GM03348 (cell line): ENCODE measurements at regions not wholly inside any gene's neighbourhood (a gene's known extent, or its start where the extent isn't known, plus 50 kb on each side); places are given as distances from the start of the nearest gene placed in this dataset.

Experiments used
- DNase-seq: peaks from one replicate; pipeline ENCODE4 v3.0.0; 2012; ENCODE audit warnings: low spot score

DNA sequence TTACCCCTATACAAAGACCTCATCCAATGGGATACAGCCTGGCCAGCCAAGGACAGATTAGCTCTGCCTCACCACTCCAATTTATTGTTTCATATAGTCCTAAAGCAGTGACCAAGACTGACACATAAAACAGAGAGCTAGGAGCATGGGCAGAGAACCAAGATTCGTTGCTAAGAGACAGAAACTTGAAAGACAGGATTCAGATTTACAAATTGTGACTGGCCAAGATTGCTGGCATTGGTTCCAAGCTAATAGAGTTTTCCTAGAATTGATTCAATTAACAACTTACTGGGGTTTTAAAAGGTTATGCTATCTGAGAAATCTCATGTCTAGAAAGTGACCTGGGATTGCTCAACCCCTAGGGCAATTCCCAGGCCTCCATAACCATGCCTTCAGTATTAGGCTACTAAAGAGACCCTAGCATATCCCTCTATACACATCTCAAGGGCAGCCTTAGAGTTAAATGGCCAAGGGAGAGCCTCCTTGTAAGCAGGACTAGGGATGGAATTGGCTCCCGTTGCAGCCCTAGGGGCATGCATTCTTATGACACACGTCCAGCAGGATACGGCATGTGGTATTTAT lies 75.6 kb downstream of the ICOS start:
- no peak for DNase-seq

DNA sequence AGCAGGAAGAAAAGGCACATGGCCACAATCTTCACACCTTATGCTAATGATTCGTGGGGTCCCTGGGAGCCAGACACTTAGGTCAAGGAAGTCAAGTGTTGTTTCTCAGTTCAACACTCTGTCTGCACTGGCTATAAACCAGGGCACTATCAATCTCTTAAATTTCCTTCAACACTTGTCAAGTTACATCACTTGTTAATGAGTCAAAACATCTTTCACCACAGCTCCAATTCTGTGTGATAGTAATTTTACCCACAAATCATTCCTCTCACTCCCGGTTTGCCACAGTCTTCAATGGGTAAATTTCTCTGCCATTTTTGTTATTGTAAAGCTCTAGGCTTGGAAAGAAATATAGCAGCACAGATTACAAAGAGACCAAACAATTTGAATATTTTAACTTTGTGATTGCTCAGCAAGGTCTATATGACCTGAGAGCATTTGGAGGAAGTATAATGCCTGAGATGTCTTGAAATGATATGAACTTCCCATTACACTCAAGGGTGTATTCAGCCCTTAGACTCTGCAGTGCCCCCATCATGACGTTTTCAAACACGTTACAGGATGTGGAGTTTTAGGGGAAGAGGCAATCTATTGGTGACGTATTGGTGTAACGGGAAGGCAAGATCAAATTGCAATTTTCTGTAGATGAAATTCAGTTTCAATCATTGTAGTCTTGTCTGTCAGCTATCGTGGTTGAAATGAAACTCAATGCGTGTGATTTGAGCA lies 78.7 kb downstream of the ICOS start:
- DNase-seq = no peak

DNA sequence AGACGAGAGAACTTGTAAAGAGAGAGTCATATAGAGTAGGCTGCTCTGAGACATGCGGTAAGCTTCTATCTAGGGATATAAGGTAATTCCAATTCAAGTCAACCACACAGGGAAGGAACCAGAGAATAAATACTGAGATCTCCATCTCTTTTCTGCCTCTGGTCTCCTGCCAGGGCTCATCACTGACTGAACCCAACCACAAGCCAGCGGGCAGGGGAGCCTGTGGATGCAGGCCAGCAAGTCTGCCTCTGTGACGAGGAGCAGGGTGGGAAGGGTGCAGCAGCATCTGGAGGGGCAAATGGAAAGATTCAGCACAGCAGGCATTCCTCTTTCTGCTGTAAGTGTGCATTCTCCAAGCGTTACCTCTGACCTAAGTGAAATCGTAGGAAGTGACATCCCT lies 82.2 kb downstream of the ICOS start:
- no peak for DNase-seq

DNA sequence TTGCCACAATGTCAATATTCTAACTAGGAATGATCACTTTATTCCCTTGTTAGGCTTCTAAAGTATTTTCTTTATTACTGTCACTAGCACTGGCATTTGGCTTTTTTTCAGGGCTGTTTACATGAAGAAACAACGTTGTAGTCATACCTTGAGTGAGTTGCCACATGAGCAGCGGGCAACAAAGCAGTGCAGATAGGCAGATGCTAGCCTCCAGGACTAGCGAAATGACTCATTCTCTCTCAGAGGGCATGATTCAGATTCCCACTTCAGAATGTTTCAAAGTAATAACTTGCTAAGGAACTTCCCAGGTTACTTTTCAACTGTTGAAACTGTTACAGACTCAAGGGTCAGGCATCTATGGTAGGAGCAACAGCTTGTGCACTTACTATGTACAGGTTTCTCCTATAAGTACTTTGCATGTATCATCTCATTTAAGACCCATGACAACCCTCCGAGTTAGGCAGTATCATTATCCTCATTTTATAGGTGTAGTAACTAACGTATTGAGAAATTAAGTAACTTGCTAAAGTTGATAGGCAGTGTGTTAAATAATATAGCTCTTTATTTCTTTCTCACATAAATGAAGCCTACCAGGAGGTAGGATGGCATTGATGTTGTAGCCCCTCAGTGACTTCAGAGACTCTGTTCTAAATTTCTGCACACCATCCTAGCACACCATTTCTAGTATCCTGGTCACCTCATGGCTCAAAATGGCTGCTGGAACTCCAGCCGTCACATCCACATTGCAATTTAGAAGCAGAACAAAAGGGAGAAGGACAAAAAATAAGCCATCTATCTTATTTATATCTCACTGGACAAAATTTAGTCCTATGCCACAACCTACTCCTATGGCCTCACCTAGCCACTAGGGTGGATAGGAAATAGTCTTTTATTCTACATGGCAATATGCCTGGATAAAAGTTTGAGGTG lies 83.3 kb downstream of the ICOS start:
- peak; percentile 12 for DNase-seq

GRCh38 chr2:204021290-204022081 lies 84.9 kb downstream of the ICOS start:
- DNase-seq = no peak

GRCh38 chr2:204022550-204022949 lies 86.0 kb downstream of the ICOS start:
- DNase-seq = no peak

DNA sequence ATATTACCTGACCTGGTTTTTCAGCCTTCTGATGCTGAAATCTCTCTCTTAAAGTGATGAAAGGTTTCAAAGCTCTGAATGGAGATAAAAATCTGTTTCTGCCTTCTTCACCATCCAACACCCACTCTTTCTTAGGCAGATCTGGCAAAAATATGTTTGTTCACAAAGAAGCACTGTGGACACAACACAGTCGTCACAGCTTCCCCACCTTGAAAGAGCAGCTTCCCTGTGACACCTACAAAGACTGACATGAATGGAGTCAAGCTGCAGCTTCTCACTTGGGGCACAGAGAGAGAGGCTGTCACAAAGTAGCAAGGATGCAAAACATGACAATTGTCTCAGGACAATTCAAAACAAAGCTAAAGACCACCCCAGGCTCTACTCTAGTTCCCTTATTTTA lies 86.5 kb downstream of the ICOS start:
- DNase-seq = no peak

DNA sequence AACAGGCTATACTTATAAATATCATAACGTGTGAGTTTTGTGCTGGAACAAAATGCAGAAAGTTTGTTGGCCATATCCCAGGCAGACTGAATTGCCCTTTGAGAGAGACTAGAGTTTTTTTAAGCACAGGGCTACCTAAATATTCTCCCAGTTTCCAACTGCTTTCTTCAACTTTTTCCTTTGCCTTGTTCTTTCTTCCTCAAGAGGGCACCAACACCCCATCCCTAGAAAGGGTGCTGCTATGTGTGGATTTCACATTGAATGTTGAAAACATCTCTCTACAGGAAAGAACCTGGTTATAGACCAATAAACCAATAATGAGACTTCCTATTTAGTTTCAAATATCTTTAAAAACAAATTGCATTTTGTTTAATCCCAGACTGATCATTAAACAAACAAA lies 87.9 kb downstream of the ICOS start:
- DNase-seq = peak; percentile 47

DNA sequence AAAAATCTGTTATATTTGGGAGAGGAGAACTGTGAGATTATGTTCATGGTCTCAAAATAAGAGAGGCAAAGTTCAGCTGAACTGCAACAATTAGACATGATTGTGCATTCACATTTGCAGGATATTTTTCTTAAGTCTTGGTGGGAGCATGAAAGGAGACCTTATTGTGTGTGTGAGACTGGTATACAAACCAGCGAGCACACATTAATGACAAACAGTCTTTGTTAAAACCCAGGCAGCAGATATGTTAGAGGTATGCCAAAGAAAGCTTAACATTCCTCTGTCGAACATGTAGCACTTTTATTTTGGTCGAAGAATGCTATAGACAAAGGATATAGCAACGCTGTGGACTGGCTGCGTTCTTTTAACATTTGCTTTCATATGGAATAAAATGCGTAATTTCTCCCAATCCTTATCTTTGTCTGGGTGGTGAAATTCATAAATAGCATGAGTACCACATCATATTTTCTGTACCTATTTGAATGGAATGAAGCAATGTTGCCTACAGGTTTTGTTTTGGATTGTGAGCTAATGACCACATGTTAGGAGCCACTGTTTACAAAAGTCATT lies 88.4 kb downstream of the ICOS start:
- no peak for DNase-seq

GRCh38 chr2:204026294-204026693 lies 89.7 kb downstream of the ICOS start:
- no peak for DNase-seq

DNA sequence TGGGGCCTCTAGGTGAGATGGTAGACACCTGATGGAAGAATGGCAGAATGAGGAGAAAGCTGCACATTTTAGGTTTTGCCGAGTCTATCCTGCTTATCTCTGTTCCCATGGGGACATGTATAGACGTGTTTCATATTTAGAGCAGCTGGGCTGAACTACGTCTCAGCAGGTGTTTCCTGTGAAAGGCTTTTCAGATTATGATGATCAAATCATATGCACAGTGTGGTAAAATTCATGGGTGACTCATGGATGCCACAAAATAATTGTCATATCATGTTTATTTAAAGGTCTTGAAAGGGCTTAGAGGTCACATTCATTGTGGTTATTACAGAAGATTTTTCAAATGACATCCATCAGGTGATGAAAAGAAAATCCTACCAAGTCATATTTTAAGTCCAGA lies 90.5 kb downstream of the ICOS start:
- DNase-seq = no peak

- no peak for DNase-seq
Observed at GRCh38 chr2:204030322-204030721, 93.8 kb downstream of the ICOS start.

DNA sequence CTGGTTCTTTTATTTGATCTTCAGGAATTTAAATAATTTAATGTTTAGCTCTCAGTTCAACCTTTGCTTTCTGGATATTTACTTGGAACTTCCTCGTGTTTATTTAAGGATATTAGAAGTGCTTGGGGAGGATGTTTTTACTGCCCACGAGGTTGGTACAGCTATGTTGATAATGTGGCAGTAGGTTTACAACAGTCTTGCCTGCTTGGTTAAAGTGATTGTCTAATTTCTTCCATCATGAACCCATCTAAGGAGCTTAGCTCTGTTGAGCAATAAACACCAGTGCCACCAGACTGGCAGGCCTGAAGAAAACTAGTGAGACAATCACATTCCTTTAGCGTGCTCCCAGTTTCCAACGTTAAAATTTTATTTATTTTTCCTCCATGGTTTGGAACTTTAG lies 94.5 kb downstream of the ICOS start:
- DNase-seq = no peak

- DNase-seq = no peak
Observed at GRCh38 chr2:204032301-204032700, 95.7 kb downstream of the ICOS start.

DNA sequence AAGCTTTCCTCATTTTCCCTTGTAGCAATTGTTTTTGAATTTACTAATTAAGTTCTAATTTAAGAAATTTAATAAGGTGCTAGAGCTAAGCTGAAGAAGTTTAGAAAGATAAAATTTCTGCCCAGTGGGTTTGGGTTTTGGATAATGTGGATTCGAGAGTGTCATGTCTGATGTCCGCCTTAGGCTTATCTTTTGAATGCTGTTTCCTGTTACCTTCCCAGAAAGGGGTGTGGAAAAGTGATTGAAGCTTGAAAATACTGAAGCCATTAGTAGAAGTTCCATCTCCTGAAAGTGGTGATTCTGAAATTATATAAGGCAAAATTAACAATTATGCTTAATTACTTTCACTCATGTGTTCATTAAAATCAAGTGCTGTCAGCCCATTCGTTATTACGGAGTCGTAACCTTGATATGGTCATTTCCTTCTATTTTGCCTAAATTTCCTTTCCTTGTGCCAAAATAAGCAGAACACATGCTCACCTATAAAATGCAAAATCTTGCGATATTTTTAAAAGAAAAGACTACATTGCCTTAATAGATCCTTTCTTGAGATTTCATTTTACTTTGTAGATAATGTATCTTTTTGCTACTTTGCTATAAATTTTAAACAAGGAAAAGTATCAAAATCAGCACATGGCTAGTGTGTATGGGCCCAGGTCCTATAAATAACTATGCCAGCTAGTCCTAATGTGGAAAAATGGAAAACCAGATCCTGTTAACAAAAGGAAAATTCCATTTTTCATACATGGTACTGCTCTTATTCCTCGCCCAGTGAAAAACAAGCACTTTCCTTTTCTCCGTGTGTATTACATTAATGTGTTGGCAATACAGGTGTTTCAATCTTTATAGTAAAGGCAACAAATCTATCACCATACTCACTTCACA lies 97.3 kb downstream of the ICOS start:
- DNase-seq = no peak

GRCh38 chr2:204036706-204037105 lies 100.1 kb downstream of the ICOS start:
- DNase-seq = no peak

DNA sequence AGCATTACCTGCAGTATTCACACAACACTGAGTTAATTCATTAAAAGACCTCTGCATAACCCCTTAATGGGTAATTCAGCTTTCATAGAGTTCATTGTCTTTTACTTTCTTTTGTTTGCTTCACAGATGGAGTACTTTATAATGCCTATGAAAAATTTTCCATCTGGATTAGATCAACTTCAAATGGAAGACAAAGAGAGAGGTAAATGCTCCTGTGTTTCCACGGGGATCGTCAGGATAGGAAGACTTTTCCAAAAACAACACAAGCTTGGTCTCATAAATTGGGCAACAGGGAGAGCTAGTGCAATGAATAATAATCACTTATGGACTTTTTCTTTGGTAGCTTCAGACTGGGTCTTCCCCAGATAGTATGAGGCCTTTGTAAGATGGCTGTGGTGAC lies 100.7 kb downstream of the ICOS start:
- DNase-seq = no peak

DNA sequence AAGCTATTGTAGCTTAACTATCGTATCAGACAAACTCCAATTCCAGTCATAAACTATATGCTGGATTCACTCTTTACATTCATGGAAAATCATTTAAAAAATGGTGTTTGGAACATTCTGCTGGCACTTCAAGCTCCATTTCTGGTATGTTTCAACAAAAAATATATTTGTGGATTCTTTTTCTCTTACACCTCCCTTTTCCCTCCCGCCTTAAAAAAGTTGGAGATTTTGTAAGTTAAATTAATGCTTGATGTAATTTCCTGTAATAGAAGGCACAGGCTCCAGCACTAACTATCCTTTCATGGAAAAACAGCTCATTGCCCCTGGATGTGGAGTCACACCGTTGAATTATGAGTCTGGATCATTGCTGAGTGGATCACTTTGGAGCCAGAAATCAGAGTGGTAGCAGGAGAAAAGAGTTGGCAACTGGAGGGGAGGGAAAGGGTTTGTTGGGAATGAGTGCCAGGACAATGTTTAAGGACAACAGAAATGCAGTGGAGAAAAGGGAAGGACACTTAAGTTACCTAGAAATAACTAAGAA lies 102.8 kb downstream of the ICOS start:
- DNase-seq = no peak

DNA sequence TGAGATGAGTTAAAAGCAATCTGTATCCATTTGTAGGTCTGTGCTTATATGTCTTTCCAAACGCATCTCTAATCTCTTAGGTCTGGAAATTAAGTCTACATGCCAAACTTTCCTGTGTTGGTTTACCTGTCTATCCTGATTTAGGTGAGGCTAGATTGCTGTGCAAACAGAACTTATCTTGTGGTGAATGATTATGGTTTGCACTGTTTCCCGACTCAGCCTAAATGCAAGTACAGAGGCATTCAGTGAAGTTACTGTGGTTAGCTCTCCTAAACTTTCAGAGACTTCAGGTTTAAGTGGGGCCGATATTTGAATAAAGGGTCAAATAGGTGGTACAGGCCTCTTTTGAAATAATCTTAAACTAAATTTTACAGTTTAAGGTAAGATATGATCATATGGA lies 103.5 kb downstream of the ICOS start:
- no peak for DNase-seq

- no peak for DNase-seq
Observed at GRCh38 chr2:204042401-204042800, 105.8 kb downstream of the ICOS start.

GRCh38 chr2:204046145-204046544 lies 109.6 kb downstream of the ICOS start:
- DNase-seq = no peak
